GM12878 (cell line): ENCODE measurements at regions not wholly inside any gene's neighbourhood (a gene's known extent, or its start where the extent isn't known, plus 50 kb on each side); places are given as distances from the start of the nearest gene placed in this dataset.

Source experiments
- ATAC-seq: fragments of 200-7000 bp; cut with Tn5 transposase; 3 replicates; pipeline ENCODE4 v1.9.1; 2020; ENCODE audit warnings: mild to moderate bottlenecking, moderate library complexity
- BruUV-seq: library from RNA; stranded (reverse); fragments of 400-500 nt; replicated peaks from 2 replicates; lab custom pipeline; 2021; lab: Mats Ljungman, UMichigan
- CTCF ChIA-PET: fragments of 300-600 bp; sonication (Branson Sonifier 250); formaldehyde crosslinking; extraction: SDS; loops from one replicate; lab custom pipeline; 2021; ENCODE audit warnings: inconsistent platforms; lab: Yijun Ruan, JAX
- POLR2A ChIA-PET: fragments of 350-600 bp; formaldehyde crosslinking; extraction: SDS; loops from one replicate; lab custom pipeline; 2021; ENCODE audit warnings: inconsistent platforms; lab: Charles Lee
- RAD21 ChIA-PET: fragments of 300-600 bp; sonication (Branson Sonifier 250); formaldehyde crosslinking; loops from one replicate; lab custom pipeline; 2023; ENCODE audit warnings: antibody characterized with exemption; ENCODE audit not compliant: unreplicated experiment; lab: Charles Lee
- SMC1A ChIA-PET: fragments of 300-600 bp; sonication (Branson Sonifier 250); formaldehyde crosslinking; loops from one replicate; lab custom pipeline; 2023; ENCODE audit not compliant: unreplicated experiment, uncharacterized antibody; lab: Charles Lee
- DNase-seq: peaks from one replicate; pipeline ENCODE4 v3.0.0-alpha.2; 2011; ENCODE audit warnings: low read depth, low spot score
- FAIRE-seq: peaks from 3 replicates; lab custom pipeline; 2011; peaks lifted over from hg19 to GRCh38; lab: Jason Lieb, UNC
- H2AFZ ChIP-seq: 2 replicates; pipeline ENCODE4 v1.6.0; 2011; ENCODE audit warnings: low read depth, low read length, control low read depth; ENCODE audit not compliant: control insufficient read depth
- H3K27ac ChIP-seq: 2 replicates; pipeline ENCODE4 v1.5.1; 2011; ENCODE audit warnings: control low read depth; ENCODE audit not compliant: control insufficient read depth, insufficient read depth
- H3K27me3 ChIP-seq, 2 experiments: replicated peaks in 1 of 2; 2 replicates each; pipeline versions ENCODE4 v1.6.0 to v1.6.1; 2011; ENCODE audit warnings: low read length in 1 of 2; ENCODE audit not compliant: control insufficient read depth in 2 of 2, insufficient read depth in 2 of 2
- H3K36me3 ChIP-seq, 2 experiments: 2 replicates each; pipeline ENCODE4 v1.5.1; 2011; ENCODE audit warnings: low read length in 1 of 2; ENCODE audit not compliant: control insufficient read depth in 2 of 2, insufficient read depth in 2 of 2
- H3K4me1 ChIP-seq: 2 replicates; pipeline ENCODE4 v1.6.1; 2011; ENCODE audit warnings: mild to moderate bottlenecking, low read length, moderate library complexity, mixed read lengths; ENCODE audit not compliant: control insufficient read depth, insufficient read depth
- H3K4me2 ChIP-seq: 2 replicates; pipeline ENCODE4 v1.6.0; 2011; ENCODE audit warnings: control low read depth; ENCODE audit not compliant: control insufficient read depth, insufficient read depth
- H3K4me3 ChIP-seq: fragments of 200-600 bp; sonication (generic); 2 replicates; pipeline ENCODE4 v1.5.1; 2016
- H3K79me2 ChIP-seq: 2 replicates; pipeline ENCODE4 v1.6.0; 2011; ENCODE audit warnings: low read length; ENCODE audit not compliant: control insufficient read depth, insufficient read depth
- H3K9ac ChIP-seq: 2 replicates; pipeline ENCODE4 v1.8.0; 2011; ENCODE audit warnings: low read length, control low read depth, mixed read lengths; ENCODE audit not compliant: control insufficient read depth, insufficient read depth
- H3K9me3 ChIP-seq: replicated peaks from 3 replicates; pipeline ENCODE4 v1.5.1; 2011; ENCODE audit warnings: mild to moderate bottlenecking, low read length; ENCODE audit not compliant: control insufficient read depth, insufficient read depth
- H4K20me1 ChIP-seq: 2 replicates; pipeline ENCODE4 v1.6.0; 2011; ENCODE audit not compliant: control insufficient read depth, insufficient read depth
- CHD2 ChIP-seq: IDR thresholded peaks from 2 replicates; pipeline ENCODE4 v1.6.1; 2011; ENCODE audit warnings: low read depth, low read length, improper control_type of control experiment, borderline replicate concordance
- SREBF1 ChIP-seq: IDR thresholded peaks from 2 replicates; pipeline ENCODE4 v1.6.1; 2012; ENCODE audit warnings: mild to moderate bottlenecking, low read length
- STAT1 ChIP-seq: fragments of 450-650 bp; conservative IDR thresholded peaks from 2 replicates; pipeline ENCODE4 v1.6.1; 2014; ENCODE audit warnings: antibody characterized with exemption, mild to moderate bottlenecking
- WGBS: methylation state at CpG from one replicate; pipeline ENCODE4 v1.1.6; 2016; ENCODE audit warnings: low lambda C conversion rate; ENCODE audit not compliant: insufficient replicate concordance, insufficient coverage; ENCODE audit errors: missing lambda C conversion rate; 5-methylcytosine and 5-hydroxymethylcytosine counted together
- in situ Hi-C: fragments of 300-500 bp; cut with MboI; formaldehyde crosslinking; loops from 9 replicates; pipeline ENCODE4 v1.14.3; 2018; ENCODE audit warnings: mixed read lengths
- intact Hi-C: fragments of 100-400 bp; cut with micrococcal nuclease; formaldehyde crosslinking; loops from one replicate; pipeline ENCODE4 v1.14.2; 2022; ENCODE audit not compliant: unreplicated experiment
- TF ChIP-seq, protein P1 (sequence below): fragments of 450-650 bp; IDR thresholded peaks from 2 replicates; pipeline ENCODE4 v1.6.1; 2017; ENCODE audit warnings: mild to moderate bottlenecking, low read depth, inconsistent platforms; ENCODE audit not compliant: poor library complexity, severe bottlenecking
- TF ChIP-seq, protein P2 (sequence below): IDR thresholded peaks from 2 replicates; pipeline ENCODE4 v1.6.1; 2012; ENCODE audit warnings: low read depth, low read length, improper control_type of control experiment

GRCh38 chr12:75564852-75565251 is 53.4 kb upstream of the KRR1 start (continued):
- TF ChIP-seq, protein P1, sequence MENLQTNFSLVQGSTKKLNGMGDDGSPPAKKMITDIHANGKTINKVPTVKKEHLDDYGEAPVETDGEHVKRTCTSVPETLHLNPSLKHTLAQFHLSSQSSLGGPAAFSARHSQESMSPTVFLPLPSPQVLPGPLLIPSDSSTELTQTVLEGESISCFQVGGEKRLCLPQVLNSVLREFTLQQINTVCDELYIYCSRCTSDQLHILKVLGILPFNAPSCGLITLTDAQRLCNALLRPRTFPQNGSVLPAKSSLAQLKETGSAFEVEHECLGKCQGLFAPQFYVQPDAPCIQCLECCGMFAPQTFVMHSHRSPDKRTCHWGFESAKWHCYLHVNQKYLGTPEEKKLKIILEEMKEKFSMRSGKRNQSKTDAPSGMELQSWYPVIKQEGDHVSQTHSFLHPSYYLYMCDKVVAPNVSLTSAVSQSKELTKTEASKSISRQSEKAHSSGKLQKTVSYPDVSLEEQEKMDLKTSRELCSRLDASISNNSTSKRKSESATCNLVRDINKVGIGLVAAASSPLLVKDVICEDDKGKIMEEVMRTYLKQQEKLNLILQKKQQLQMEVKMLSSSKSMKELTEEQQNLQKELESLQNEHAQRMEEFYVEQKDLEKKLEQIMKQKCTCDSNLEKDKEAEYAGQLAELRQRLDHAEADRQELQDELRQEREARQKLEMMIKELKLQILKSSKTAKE, result no peak
- TF ChIP-seq, protein P2, sequence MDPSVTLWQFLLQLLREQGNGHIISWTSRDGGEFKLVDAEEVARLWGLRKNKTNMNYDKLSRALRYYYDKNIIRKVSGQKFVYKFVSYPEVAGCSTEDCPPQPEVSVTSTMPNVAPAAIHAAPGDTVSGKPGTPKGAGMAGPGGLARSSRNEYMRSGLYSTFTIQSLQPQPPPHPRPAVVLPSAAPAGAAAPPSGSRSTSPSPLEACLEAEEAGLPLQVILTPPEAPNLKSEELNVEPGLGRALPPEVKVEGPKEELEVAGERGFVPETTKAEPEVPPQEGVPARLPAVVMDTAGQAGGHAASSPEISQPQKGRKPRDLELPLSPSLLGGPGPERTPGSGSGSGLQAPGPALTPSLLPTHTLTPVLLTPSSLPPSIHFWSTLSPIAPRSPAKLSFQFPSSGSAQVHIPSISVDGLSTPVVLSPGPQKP, result no peak
- no peak for TF ChIP-seq SREBF1

DNA sequence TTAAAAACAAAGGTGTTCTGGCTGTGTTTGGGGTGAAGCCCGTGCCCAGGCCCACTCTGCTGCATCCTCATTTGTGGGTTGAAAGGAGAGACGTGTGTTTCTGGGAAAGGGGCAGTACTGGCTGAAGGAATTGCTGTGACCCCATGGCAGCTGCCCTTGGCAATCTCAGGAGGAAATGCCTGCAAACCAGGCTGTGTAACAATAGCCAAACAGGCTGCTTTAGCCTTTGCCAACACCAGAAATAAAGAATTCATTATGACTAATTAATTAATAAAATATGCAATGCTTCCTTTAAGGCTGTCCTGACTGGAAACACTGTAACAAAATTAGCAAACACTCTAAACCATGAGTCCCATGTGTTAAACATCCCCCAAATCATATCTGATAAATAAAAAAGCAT is 53.0 kb upstream of the KRR1 start:
- DNase-seq (no peak), ATAC-seq (no peak), FAIRE-seq (no peak)
- intact Hi-C loops, result no loop called here
- Histone ChIP-seq H3K9ac (no peak overlapping the region), H3K4me2 (no peak overlapping the region), H3K27ac (no peak overlapping the region), H3K27me3 (no peaks in the 10 kb centered on the region), H3K4me3 (no peak overlapping the region), H3K9me3 (no peaks in the 10 kb centered on the region), H3K4me1 (no peaks in the 10 kb centered on the region), H2AFZ (no peak overlapping the region), H4K20me1 (no peaks in the 10 kb centered on the region), H3K36me3 (no peaks in the 10 kb centered on the region), H3K79me2 (no peaks in the 10 kb centered on the region)
- ChIA-PET RAD21 (no interaction called here), CTCF (no interaction called here), POLR2A (no interaction called here), SMC1A (interaction anchor here (0.8 to 1.6 kb wide), 3 partner anchors 38 to 469 kb away, joined by 3 to 9 read pairs (median 3); no protein-coding TSS in a partner anchor)
- BruUV-seq, result no TSS peak
- in situ Hi-C loops, result no loop called here
- TF ChIP-seq CHD2 (no peak), STAT1 (no peak)
- WGBS, result 42% methylated on average over 2 of the region's 2 CpGs
